IMR-90 (cell line): ENCODE measurements at regions not wholly inside any gene's neighbourhood (a gene's known extent, or its start where the extent isn't known, plus 50 kb on each side); places are given as distances from the start of the nearest gene placed in this dataset.

Experiments used
- BHLHE40 ChIP-seq: fragments of 150-350 bp; IDR thresholded peaks from 2 replicates; pipeline ENCODE4 v1.6.1; 2016; ENCODE audit warnings: mild to moderate bottlenecking, low read depth, low read length
- MXI1 ChIP-seq: IDR thresholded peaks from 2 replicates; pipeline ENCODE4 v1.6.1; 2012; ENCODE audit warnings: low read depth, mild to moderate bottlenecking, low read length, moderate library complexity, borderline replicate concordance
- POLR2A ChIP-seq: IDR thresholded peaks from 2 replicates; pipeline ENCODE4 v1.6.1; 2012; ENCODE audit warnings: mild to moderate bottlenecking, low read depth, low read length
- TF ChIP-seq, protein P1 (sequence below): conservative IDR thresholded peaks from 2 replicates; pipeline ENCODE4 v1.5.1; 2012; ENCODE audit warnings: mild to moderate bottlenecking, low read depth, low read length, improper control_type of control experiment

- no peak for TF ChIP-seq BHLHE40
- TF ChIP-seq, protein P1, sequence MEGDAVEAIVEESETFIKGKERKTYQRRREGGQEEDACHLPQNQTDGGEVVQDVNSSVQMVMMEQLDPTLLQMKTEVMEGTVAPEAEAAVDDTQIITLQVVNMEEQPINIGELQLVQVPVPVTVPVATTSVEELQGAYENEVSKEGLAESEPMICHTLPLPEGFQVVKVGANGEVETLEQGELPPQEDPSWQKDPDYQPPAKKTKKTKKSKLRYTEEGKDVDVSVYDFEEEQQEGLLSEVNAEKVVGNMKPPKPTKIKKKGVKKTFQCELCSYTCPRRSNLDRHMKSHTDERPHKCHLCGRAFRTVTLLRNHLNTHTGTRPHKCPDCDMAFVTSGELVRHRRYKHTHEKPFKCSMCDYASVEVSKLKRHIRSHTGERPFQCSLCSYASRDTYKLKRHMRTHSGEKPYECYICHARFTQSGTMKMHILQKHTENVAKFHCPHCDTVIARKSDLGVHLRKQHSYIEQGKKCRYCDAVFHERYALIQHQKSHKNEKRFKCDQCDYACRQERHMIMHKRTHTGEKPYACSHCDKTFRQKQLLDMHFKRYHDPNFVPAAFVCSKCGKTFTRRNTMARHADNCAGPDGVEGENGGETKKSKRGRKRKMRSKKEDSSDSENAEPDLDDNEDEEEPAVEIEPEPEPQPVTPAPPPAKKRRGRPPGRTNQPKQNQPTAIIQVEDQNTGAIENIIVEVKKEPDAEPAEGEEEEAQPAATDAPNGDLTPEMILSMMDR, result no peak
- no peak for TF ChIP-seq POLR2A
- TF ChIP-seq MXI1, result no peak
These were observed 68.6 kb upstream of the GDF10 start for GRCh38 chr10:47231414-47231813.
